GM19397 (cell line): ENCODE measurements at regions not wholly inside any gene's neighbourhood (a gene's known extent, or its start where the extent isn't known, plus 50 kb on each side); places are given as distances from the start of the nearest gene placed in this dataset.

Experiments
- ATAC-seq: cut with Tn5 transposase; IDR thresholded peaks from one replicate; pipeline ENCODE4 v1.9.1; 2021; ENCODE audit warnings: mild to moderate bottlenecking, moderate library complexity; ENCODE audit not compliant: unreplicated experiment

GRCh38 chr5:166992874-166993722 lies 1298.3 kb upstream of the WWC1 start:
- no peak for ATAC-seq

GRCh38 chr5:166994226-166994625 lies 1297.2 kb upstream of the WWC1 start:
- no peak for ATAC-seq

GRCh38 chr5:167001246-167001645 lies 1290.2 kb upstream of the WWC1 start:
- ATAC-seq: no peak

- ATAC-seq: no peak
Observed at GRCh38 chr5:167008705-167009104, 1282.7 kb upstream of the WWC1 start.

GRCh38 chr5:167011196-167011595 lies 1280.2 kb upstream of the WWC1 start:
- no peak for ATAC-seq

GRCh38 chr5:167012123-167013034 lies 1279.1 kb upstream of the WWC1 start:
- no peak for ATAC-seq

GRCh38 chr5:167014401-167015056 lies 1276.9 kb upstream of the WWC1 start:
- no peak for ATAC-seq

GRCh38 chr5:167020418-167020817 lies 1271.0 kb upstream of the WWC1 start:
- ATAC-seq: no peak

GRCh38 chr5:167029488-167029887 lies 1262.0 kb upstream of the WWC1 start:
- no peak for ATAC-seq

- no peak for ATAC-seq
Observed at GRCh38 chr5:167030500-167031120, 1260.8 kb upstream of the WWC1 start.

GRCh38 chr5:167036585-167036984 lies 1254.9 kb upstream of the WWC1 start:
- ATAC-seq: no peak

- no peak for ATAC-seq
Observed at GRCh38 chr5:167049043-167049663, 1242.3 kb upstream of the WWC1 start.

GRCh38 chr5:167049771-167050567 lies 1241.5 kb upstream of the WWC1 start:
- no peak for ATAC-seq

GRCh38 chr5:167050568-167051401 lies 1240.7 kb upstream of the WWC1 start:
- ATAC-seq: no peak

GRCh38 chr5:167051402-167051768 lies 1240.1 kb upstream of the WWC1 start:
- ATAC-seq: no peak

GRCh38 chr5:167052791-167053190 lies 1238.7 kb upstream of the WWC1 start:
- no peak for ATAC-seq

GRCh38 chr5:167057665-167058064 lies 1233.8 kb upstream of the WWC1 start:
- no peak for ATAC-seq

GRCh38 chr5:167061695-167062094 lies 1229.8 kb upstream of the WWC1 start:
- no peak for ATAC-seq

- no peak for ATAC-seq
Observed at GRCh38 chr5:167063116-167063515, 1228.3 kb upstream of the WWC1 start.
